T-helper 1 cell treated with Interleukin-12 subunit alpha and Interleukin-12 subunit beta and Interleukin-4 antibody, amounts not matched to agents 30 μg/mL and 1 μg/mL, for 36 hours (primary cell): ENCODE measurements at regions not wholly inside any gene's neighbourhood (a gene's known extent, or its start where the extent isn't known, plus 50 kb on each side); places are given as distances from the start of the nearest gene placed in this dataset.

Experiments used
- H3K27ac Mint-ChIP-seq: one replicate; pipeline ENCODE4 v1.8.0; 2021; ENCODE audit warnings: mild to moderate bottlenecking, mixed read lengths
- H3K27me3 Mint-ChIP-seq: one replicate; pipeline ENCODE4 v1.8.0; 2021; ENCODE audit warnings: low read depth, mixed read lengths
- H3K36me3 Mint-ChIP-seq: one replicate; pipeline ENCODE4 v1.8.0; 2021; ENCODE audit warnings: low read depth, mixed read lengths
- H3K4me1 Mint-ChIP-seq: one replicate; pipeline ENCODE4 v1.8.0; 2021; ENCODE audit warnings: low read depth, mixed read lengths
- H3K4me3 Mint-ChIP-seq: one replicate; pipeline ENCODE4 v1.8.0; 2021; ENCODE audit warnings: mild to moderate bottlenecking, moderate library complexity, mixed read lengths
- H3K9me3 Mint-ChIP-seq: one replicate; pipeline ENCODE4 v1.8.0; 2021; ENCODE audit warnings: mixed read lengths

DNA sequence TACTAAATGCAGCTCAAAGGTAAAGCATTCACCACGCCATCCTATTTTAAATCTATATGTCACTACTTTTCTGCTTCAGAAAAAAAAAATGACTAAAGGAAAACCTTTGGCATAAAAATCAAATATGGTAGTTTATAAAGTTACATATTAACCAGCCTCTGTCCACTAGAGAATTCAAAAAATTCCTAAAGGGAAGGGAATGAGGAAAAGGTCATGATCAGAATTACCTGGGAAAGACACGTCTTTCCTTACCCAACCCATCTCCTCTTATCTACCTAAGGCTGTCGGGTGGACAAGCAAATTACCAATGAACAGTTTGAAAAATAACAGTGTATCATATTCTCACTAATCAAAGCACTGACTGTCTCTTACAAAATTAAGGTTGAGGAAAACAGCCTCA, 100.7 kb upstream of the TMEM106B start:
- Mint-ChIP-seq H3K27me3 (peaks cover 53% of the 10 kb centered on the region), H3K36me3 (no peaks in the 10 kb centered on the region), H3K9me3 (no peaks in the 10 kb centered on the region), H3K27ac (no peak overlapping the region), H3K4me1 (no peaks in the 10 kb centered on the region), H3K4me3 (no peak overlapping the region)

DNA sequence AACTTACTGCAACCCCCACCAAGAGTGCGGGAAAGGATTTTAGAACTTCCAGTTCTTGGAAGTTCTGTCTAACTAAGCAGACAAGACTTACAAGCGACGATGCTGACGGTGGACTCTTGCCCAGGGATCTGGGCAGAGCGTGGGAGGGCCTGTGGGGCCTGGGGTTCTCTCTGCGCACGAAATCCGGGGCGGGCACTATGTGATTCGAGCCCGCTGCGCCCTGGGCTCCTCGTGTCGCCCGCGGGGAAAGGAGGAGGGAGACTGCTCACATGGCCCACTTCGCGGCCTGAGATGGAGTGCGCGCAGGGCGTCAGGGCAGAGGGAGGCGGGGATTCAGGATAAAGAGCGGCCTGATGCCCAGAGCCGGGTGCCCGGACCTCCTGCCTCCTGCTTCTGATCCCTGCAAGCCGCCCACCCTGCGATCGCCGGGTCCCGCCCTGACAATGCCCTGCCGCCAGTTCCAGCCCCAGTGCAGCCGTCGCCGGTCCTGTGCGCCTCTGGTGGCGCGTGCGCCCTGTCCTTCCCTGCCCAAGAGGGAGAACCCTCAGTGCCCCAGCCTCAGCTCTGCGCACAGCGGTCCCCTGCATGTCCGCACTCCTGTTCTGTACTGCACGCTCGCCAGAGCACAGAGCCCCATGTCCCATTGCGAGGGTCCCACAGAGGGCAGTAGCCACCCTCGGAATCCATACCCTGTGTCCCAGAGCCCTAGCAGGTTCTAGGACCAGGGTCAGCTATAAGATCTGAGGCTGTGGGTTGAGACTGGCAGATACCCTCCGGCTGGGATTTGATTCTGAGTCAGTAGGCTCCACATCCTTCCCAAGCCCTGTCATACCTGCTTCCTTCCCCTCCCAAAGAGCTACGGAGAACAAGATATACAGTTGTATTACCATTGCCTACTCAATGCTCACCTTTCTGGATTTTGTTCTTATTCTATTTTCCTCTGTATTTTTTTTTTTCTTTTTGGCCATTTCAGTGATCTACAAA, 99.4 kb upstream of the TMEM106B start:
- Mint-ChIP-seq H3K27me3 (peaks cover 50% of the 10 kb centered on the region), H3K4me3 (no peak overlapping the region), H3K4me1 (no peaks in the 10 kb centered on the region), H3K27ac (no peak overlapping the region), H3K36me3 (no peaks in the 10 kb centered on the region), H3K9me3 (no peaks in the 10 kb centered on the region)

DNA sequence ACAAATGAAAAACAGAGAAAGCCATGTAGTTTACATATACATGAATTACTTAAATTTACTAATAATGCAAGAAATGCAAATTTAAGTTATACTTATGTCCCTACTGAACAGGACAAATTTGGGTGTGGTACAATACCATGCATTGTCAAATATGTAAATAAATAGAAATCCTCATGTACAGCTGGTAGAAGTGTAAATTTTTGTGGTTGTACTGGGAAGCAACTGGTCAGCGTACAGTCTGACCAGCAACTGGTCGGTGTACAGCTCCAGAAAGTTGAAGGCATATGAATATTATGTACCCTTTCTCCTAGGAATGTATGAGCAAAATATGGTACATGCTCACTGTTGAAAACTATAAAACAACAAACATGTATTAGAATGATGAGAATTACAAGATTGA, 93.9 kb upstream of the TMEM106B start:
- no peaks in the 10 kb centered on the region for H3K9me3 Mint-ChIP-seq
- H3K4me3 Mint-ChIP-seq = no peak overlapping the region
- H3K27me3 Mint-ChIP-seq = peaks cover 23% of the 10 kb centered on the region
- no peaks in the 10 kb centered on the region for H3K36me3 Mint-ChIP-seq
- no peaks in the 10 kb centered on the region for H3K4me1 Mint-ChIP-seq
- no peak overlapping the region for H3K27ac Mint-ChIP-seq

DNA sequence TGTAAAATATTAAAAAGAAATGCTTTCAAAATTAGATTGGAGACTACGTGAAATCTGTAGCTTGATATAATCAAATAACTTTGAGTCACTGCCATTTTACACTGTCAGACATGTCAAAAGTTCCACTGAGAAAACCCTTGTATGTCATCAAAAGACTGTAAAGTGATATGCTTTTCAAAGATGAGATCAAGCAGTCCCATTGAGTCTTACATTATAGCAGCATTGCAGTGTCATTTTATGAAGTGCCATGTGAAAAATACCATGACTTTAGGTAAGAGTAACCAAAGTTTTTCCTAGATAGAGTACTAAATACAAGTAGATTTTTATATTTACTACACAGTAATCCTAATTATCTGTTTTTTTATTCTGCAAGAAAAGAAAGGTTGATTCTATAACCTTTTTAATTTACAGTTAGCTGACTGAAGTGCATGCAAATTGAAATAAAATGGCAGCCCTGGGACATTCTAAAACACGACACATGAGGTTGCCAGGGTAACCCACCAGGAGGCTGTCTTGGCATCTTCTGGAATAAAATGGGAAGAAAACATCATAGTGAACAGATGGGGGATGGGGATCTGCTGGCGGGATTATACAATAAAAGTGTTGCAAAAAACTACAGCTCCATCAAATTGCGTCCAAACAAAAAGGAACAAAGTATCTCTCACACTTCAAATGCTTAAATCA, 91.3 kb upstream of the TMEM106B start:
- Mint-ChIP-seq H3K4me1 (no peaks in the 10 kb centered on the region), H3K36me3 (no peaks in the 10 kb centered on the region), H3K27ac (no peak overlapping the region), H3K4me3 (no peak overlapping the region), H3K27me3 (peaks cover 16% of the 10 kb centered on the region), H3K9me3 (no peaks in the 10 kb centered on the region)

DNA sequence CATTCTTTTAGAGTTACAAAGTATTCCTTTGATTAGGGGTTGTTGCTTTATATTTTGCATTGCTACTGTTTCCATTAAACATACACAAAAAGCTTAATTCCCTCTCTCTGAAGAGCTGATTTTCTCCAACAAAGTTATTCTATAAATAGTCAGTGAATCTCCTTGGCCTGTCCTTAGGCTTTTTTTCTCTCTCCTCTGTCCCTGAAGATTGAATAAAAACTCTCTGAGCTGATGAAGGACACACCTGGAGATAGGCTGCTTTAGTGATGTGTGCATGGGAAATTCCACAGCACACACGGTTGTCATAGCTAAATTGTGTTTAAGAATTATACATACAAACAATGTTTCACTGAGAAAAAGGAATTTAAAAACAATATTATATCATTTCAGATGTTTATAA, 90.5 kb upstream of the TMEM106B start:
- H3K36me3 Mint-ChIP-seq = no peaks in the 10 kb centered on the region
- H3K4me3 Mint-ChIP-seq = no peak overlapping the region

DNA sequence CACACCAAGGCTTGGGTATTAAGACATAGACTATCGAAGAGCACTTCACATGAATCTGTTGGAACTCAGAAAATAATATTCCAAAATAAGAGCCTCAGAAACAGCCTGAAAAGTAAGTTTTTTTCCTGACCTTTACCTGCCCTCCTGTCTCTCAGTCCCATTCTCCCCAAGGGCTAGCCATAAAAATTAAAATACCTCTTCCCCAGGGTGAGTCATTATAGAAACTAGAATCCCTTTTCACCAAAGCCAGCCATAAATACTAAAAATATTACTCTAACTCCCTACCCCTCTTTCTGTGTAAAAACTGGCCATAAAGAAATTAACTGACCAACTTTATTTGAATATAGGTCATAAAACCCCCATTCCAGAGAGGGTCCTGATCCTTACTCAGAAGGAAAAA, 87.9 kb upstream of the TMEM106B start:
- Mint-ChIP-seq H3K27ac (no peak overlapping the region), H3K27me3 (peaks cover 13% of the 10 kb centered on the region), H3K4me1 (no peaks in the 10 kb centered on the region), H3K36me3 (no peaks in the 10 kb centered on the region), H3K4me3 (no peak overlapping the region), H3K9me3 (no peaks in the 10 kb centered on the region)

More for the DNA sequence above, 90.5 kb upstream of the TMEM106B start:
- no peak overlapping the region for H3K27ac Mint-ChIP-seq
- peaks cover 13% of the 10 kb centered on the region for H3K27me3 Mint-ChIP-seq
- H3K9me3 Mint-ChIP-seq = no peaks in the 10 kb centered on the region
- H3K4me1 Mint-ChIP-seq = no peaks in the 10 kb centered on the region

DNA sequence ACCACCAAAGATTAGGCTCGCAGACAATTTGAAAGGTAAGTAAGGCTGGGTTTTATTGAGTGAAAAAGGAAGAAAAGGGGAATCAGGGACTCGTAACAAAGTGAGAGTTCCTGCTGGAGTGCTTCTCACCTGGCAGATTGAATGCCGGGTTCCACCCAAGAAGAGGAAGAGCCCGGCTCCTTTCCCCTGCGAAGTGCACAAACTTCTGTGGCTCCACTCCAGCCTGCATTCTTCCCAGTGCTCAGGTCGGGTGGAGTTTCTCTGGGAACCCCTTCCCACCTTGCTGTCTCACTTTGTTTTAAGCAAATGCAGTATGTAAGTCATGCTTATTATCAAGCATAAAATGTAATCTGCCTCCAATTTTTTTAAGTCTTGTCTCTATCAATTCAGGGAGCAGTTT, 87.1 kb upstream of the TMEM106B start:
- H3K4me3 Mint-ChIP-seq = no peak overlapping the region
- H3K27me3 Mint-ChIP-seq = peaks cover 13% of the 10 kb centered on the region
- no peaks in the 10 kb centered on the region for H3K4me1 Mint-ChIP-seq

DNA sequence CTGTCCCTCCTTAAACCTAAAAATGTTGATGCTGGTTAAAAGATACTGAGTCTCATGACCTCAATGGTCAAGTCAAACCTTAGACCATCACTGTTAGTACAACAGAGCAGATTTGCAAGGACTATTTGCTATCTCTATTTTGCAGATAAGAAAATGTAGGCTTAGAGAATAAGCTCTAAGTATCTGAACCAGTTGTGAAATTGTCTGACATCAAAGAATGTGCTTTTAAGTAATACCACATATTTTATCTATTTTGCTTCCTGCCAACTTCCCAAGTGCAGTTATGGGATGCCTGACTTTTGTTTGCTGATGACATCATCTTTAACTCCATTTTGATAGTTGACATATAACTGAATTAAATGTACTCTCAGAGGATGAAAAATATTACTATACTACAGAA, 83.6 kb upstream of the TMEM106B start:
- no peak overlapping the region for H3K27ac Mint-ChIP-seq
- H3K9me3 Mint-ChIP-seq = peaks cover 7% of the 10 kb centered on the region
- H3K36me3 Mint-ChIP-seq = no peaks in the 10 kb centered on the region
- H3K27me3 Mint-ChIP-seq = peaks cover 9% of the 10 kb centered on the region
- H3K4me1 Mint-ChIP-seq = peaks cover 4% of the 10 kb centered on the region
- H3K4me3 Mint-ChIP-seq = no peak overlapping the region

More for the DNA sequence above, 87.1 kb upstream of the TMEM106B start:
- no peaks in the 10 kb centered on the region for H3K9me3 Mint-ChIP-seq
- H3K36me3 Mint-ChIP-seq = no peaks in the 10 kb centered on the region
- H3K27ac Mint-ChIP-seq = no peak overlapping the region

DNA sequence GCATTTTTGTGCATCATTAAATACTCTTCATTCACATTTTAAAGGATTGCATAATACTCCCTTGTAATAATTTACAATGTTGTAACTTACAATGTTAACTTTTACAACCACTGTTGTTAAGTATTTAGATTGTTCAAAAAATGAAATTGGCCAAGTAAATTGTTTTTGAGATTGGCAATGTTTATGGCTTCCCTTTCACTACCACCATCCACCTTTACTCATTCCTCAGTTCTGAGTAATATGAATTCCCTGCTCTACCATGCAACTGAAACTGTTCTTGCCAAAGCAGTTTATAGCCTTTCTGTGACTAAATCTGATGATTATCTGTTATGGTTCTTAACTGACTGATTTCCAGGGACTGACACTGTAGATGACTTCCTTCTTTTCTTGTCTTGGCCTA, 80.5 kb upstream of the TMEM106B start:
- H3K27me3 Mint-ChIP-seq = no peaks in the 10 kb centered on the region
- no peak overlapping the region for H3K27ac Mint-ChIP-seq
- H3K4me3 Mint-ChIP-seq = no peak overlapping the region
- H3K4me1 Mint-ChIP-seq = peaks cover 4% of the 10 kb centered on the region
- H3K36me3 Mint-ChIP-seq = no peaks in the 10 kb centered on the region
- H3K9me3 Mint-ChIP-seq = peaks cover 12% of the 10 kb centered on the region

DNA sequence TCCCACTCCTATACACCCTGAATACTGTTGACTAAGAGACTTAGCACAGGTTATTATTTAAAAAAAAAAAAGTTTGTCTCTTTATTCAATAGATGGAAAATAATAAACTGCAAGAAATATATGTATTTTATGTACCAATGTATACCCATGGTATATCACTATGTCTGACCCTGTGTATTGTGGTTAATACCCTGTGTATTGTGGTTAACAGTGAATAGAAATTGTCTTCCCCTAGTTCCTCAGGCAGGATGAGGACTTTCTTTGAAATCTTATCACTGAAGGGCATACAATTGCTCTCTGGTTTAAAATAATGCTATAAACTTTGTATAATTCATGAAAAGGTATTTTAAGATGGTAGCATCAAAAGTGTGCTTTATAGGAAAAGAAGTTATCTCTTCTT, 80.0 kb upstream of the TMEM106B start:
- H3K9me3 Mint-ChIP-seq = peaks cover 12% of the 10 kb centered on the region
- no peak overlapping the region for H3K4me3 Mint-ChIP-seq
- no peaks in the 10 kb centered on the region for H3K36me3 Mint-ChIP-seq
- H3K27ac Mint-ChIP-seq = no peak overlapping the region
- H3K4me1 Mint-ChIP-seq = peaks cover 4% of the 10 kb centered on the region
- no peaks in the 10 kb centered on the region for H3K27me3 Mint-ChIP-seq

DNA sequence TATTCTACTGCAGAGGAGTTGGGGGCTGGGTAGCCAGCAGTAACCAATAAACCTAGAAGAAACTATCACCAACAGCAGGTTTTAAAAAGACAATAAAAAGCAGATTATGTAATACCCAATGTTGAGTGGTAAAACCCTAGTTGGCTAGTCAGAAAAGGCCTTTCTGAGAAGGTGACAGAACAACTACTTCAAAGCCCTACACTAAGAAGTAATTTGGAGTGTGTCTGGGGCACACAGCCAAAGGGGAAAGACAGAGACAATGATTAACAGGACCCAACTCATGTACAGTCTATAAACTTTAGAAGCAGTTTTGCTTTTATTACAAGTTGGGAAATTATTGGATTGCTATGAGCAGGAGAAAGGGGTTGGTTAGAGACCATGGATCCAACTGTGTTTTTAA, 77.2 kb upstream of the TMEM106B start:
- Mint-ChIP-seq H3K9me3 (peaks cover 12% of the 10 kb centered on the region), H3K4me3 (no peak overlapping the region), H3K27me3 (no peaks in the 10 kb centered on the region), H3K4me1 (peaks cover 4% of the 10 kb centered on the region), H3K27ac (no peak overlapping the region), H3K36me3 (no peaks in the 10 kb centered on the region)

DNA sequence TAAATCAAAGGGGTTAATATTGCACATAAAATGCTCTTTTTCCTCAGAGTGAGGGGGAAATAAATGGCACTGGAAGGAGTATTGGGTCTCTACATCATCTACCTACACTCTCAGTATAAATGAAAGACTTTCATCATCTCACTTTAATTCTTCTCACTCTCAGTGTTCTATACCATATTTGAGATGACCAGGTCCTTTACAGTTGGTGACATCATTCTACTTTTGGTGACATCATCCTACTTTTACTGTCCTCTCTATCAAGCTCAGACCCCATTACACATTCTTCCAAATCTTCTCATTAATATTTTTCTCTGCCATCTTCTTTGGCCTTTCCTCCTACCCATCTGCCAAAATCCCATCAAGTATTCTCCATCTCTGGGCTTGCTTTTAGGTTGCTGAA, 74.6 kb upstream of the TMEM106B start:
- no peaks in the 10 kb centered on the region for H3K36me3 Mint-ChIP-seq
- H3K4me1 Mint-ChIP-seq = no peaks in the 10 kb centered on the region
- no peaks in the 10 kb centered on the region for H3K27me3 Mint-ChIP-seq
- no peak overlapping the region for H3K4me3 Mint-ChIP-seq
- H3K27ac Mint-ChIP-seq = no peak overlapping the region
- peaks cover 12% of the 10 kb centered on the region for H3K9me3 Mint-ChIP-seq

DNA sequence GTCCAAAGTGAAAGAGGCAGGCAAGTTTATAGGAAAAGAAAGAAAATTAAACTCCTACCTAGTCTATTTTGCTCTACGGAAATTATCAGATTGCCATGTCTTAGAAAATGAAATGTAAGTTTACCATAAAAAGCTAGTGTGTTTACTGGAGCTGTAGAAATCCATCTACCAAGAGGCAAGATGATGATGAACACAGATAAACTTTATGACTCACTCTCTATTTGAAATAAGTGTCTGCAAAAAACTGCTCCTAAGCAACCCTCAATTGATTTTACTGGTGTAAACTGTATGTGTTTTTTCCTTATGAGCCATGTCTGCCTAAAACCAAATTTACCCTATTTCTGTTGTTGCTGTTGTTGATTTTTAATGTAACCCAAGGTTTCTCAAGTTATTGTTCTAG, 73.8 kb upstream of the TMEM106B start:
- H3K9me3 Mint-ChIP-seq = peaks cover 7% of the 10 kb centered on the region
- peaks cover 6% of the 10 kb centered on the region for H3K27me3 Mint-ChIP-seq
- no peak overlapping the region for H3K4me3 Mint-ChIP-seq
- H3K4me1 Mint-ChIP-seq = no peaks in the 10 kb centered on the region
- H3K36me3 Mint-ChIP-seq = no peaks in the 10 kb centered on the region
- no peak overlapping the region for H3K27ac Mint-ChIP-seq

DNA sequence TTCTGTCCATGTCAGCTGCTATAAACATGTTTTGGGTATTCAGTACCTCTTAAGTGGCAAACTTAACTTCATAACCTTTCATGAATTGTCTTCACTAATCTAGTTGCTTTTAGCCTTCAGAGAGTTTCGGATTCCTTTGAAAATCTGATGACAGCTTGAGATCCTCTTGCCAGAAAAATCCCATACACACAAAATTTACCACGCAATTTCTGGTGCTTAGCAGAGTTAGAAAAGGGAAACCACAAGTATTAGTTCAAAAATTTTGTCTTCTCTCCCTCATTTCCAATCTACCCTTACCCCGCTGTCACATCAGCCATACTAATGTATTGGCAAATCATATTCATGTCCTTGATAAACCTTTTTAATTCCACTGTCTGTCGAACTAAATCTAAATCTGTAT, 72.7 kb upstream of the TMEM106B start:
- no peaks in the 10 kb centered on the region for H3K4me1 Mint-ChIP-seq
- no peak overlapping the region for H3K27ac Mint-ChIP-seq
- no peak overlapping the region for H3K4me3 Mint-ChIP-seq
- H3K9me3 Mint-ChIP-seq = peaks cover 3% of the 10 kb centered on the region
- H3K36me3 Mint-ChIP-seq = no peaks in the 10 kb centered on the region
- H3K27me3 Mint-ChIP-seq = peaks cover 6% of the 10 kb centered on the region

DNA sequence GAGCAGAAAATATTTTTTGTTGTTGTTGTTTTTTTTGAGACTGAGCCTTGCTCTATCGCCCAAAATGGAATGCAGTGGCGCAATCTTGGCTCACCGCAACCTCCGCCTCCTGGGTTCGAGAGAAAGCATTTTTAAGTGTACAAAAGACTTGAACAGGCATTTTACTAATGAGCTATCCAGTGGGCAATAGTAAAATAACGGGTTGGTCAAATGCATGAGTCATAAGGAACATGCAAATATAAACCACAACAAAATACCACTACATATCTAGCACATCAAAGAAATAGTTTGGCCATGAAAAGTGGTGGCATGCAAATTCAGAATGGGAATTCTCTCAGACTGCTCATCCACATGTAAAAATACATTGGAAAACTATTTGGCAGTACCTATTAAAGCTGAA, 71.7 kb upstream of the TMEM106B start:
- H3K4me3 Mint-ChIP-seq = no peak overlapping the region
- H3K9me3 Mint-ChIP-seq = peaks cover 3% of the 10 kb centered on the region
- no peak overlapping the region for H3K27ac Mint-ChIP-seq
- H3K27me3 Mint-ChIP-seq = peaks cover 6% of the 10 kb centered on the region
- H3K4me1 Mint-ChIP-seq = no peaks in the 10 kb centered on the region
- H3K36me3 Mint-ChIP-seq = no peaks in the 10 kb centered on the region
